Heart left ventricle (tissue), 13 donors: ENCODE measurements at regions not wholly inside any gene's neighbourhood (a gene's known extent, or its start where the extent isn't known, plus 50 kb on each side); places are given as distances from the start of the nearest gene placed in this dataset.

Experiments used
- POLR2A ChIP-seq, 2 donors: fragments of 450-650 bp; IDR thresholded peaks; one replicate each; pipeline ENCODE4 v1.6.1; 2017; ENCODE audit warnings: antibody characterized with exemption in 2 of 2, mild to moderate bottlenecking in 2 of 2, moderate library complexity in 2 of 2
- TF ChIP-seq, protein P1 (sequence below), 12 donors: fragments of 200-600 bp; sonication (generic) in 4 of 12; IDR thresholded peaks; one replicate each; pipeline versions ENCODE4 v1.5.0 to v1.8.0; 2018 to 2022; ENCODE audit warnings: antibody characterized with exemption in 12 of 12, mild to moderate bottlenecking in 5 of 12
- donor health status: ischemic (EF 13 %, LVEDD 7.1; RV severe dilation, severe dysfunction).
- donor health status: DM: no; HTN: yes; CAD: no.
- donor health status: DM: no; HTN: no; CAD: no.
- donor health status: ischemic (EF 25% LVEDD 6.9; RV normal size, moderate dysfunction).
- donor health status: ischemic (EF 25% LVEDD 5.7; RV mildly dilated, moderate dysfunction).
- donor health status: ischemic (EF 35%, LVEDD 5.7; RV mildly dilated, moderate dysfunction).
- donor health status: nonischemic (EF 11% LVEDD 7.7; RV severe dilation, severe dysfunction).
- donor health status: DM: yes; HTN: yes; CAD: no.
- donor health status: PGD.
- donor health status: ischemic (EF 29% LVEDD 5.4; RV normal size, mild dysfunction).
- donor health status: nonischemic (EF 23%, LVEDD 6.1; RV moderate dilation, normal function).

DNA sequence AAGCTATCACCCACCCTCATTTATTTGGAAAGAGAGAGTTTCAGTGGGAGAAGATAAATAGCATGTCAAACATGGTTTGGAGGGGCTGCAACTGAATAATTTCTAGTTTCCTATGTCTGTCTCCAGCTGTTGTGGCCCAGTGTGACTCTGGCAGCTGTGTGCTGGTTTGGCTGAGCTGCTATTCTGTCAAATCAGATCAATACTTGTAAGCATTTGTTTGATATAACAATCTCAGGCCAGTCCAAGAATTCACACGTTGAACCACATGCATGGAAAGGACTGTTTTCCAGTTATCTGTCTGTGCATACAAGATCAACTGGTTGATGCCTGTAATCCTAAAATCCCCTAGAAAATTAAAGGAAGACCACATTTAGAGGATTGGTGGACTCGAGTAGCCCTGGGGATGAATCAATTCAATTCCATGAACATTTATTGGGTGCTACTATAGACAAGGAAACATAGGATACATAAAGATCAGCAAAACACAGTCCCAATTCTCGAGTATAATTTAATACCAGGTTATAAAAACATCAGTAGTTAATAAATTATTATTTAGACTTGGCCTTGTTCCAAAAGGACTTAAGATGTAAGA is 209.0 kb upstream of the PARD3B start:
- TF ChIP-seq, protein P1, sequence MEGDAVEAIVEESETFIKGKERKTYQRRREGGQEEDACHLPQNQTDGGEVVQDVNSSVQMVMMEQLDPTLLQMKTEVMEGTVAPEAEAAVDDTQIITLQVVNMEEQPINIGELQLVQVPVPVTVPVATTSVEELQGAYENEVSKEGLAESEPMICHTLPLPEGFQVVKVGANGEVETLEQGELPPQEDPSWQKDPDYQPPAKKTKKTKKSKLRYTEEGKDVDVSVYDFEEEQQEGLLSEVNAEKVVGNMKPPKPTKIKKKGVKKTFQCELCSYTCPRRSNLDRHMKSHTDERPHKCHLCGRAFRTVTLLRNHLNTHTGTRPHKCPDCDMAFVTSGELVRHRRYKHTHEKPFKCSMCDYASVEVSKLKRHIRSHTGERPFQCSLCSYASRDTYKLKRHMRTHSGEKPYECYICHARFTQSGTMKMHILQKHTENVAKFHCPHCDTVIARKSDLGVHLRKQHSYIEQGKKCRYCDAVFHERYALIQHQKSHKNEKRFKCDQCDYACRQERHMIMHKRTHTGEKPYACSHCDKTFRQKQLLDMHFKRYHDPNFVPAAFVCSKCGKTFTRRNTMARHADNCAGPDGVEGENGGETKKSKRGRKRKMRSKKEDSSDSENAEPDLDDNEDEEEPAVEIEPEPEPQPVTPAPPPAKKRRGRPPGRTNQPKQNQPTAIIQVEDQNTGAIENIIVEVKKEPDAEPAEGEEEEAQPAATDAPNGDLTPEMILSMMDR (IDR thresholded peaks at IDR 0.05), result no peak
- no peak for TF ChIP-seq POLR2A (IDR thresholded peaks at IDR 0.05)
